ENCODE measurements at regions not wholly inside any gene's neighbourhood (a gene's known extent, or its start where the extent isn't known, plus 50 kb on each side); places are given as distances from the start of the nearest gene placed in this dataset.

DNA sequence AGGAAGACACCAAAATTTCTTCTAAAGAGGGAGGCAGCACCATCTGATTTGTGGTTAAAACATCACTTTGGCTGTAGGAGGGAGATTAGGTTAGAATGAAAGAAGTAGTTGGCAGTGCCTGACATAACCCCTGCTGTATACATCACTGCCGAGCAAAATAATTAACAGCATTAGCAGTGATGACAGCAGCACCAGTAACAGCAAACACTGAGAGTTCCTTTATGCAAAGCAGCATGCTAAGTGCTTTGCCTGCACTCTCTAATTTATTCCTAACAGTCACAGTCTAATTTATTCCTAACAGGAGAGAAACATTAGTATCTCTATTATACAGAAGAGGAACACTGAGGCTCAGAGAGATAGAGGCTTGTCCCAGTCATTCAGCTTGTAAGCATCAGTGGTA, 1469.7 kb downstream of the AACS start:
- no peak for TF ChIP-seq CTCF (conservative IDR thresholded peaks at IDR 0.05; ENCODE audit: low read depth, low read length)
- H3K4me3 ChIP-seq (ENCODE audit: low read depth, low read length) = no peak overlapping the region
- DNase-seq (ENCODE audit: low read depth) = no peak

DNA sequence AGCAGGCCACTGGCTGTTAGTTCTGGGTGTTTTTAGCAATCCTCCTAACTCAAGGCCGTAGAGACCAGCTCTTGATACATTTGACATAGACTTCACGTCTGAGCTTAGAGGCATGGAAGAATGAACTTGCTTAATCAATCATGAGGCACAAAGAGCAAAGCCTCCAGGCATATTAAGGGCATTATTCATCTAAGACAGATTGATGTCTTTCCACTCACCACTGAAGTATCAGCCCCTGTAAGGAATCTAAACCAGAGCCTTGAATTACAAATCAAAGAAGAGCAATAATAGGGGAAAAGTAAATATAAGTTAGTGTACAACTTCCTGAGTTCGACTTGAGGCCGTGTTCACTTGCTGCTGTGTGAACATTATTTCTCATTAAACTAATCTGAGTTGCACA, 1470.7 kb downstream of the AACS start:
- H3K4me3 ChIP-seq (ENCODE audit: low read depth, low read length) = no peak overlapping the region
- no peak for TF ChIP-seq CTCF (conservative IDR thresholded peaks at IDR 0.05; ENCODE audit: low read depth, low read length)
- DNase-seq (ENCODE audit: low read depth) = no peak

GRCh38 chr12:126537961-126538530, 1472.8 kb downstream of the AACS start:
- no peak for TF ChIP-seq CTCF (conservative IDR thresholded peaks at IDR 0.05; ENCODE audit: low read depth, low read length)
- no peak overlapping the region for H3K4me3 ChIP-seq (ENCODE audit: low read depth, low read length)

DNA sequence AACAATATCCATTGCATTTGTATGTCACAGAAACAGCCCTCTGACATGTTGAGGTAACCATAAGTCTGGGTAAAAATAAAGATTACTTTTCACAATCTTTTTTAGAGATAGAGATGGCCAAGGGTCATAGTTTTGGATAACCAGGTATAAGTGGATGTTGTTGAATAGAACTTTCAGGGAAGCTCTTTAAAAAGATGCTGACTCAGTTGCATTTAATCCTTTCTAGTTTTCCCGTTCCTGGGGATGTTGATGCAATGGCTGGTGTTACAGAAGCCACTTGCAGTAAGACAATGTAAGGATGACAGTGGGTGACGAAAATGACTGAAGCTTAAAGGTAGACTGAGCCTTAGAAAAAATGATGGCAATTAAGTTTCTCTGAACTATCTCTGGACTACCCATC, 1473.7 kb downstream of the AACS start:
- DNase-seq (ENCODE audit: low read depth) = no peak
- H3K4me3 ChIP-seq (ENCODE audit: low read depth, low read length) = no peak overlapping the region
- TF ChIP-seq CTCF (conservative IDR thresholded peaks at IDR 0.05; ENCODE audit: low read depth, low read length) = no peak

More at GRCh38 chr12:126537961-126538530, 1472.8 kb downstream of the AACS start:
- no peak for DNase-seq (ENCODE audit: low read depth)

GRCh38 chr12:126545411-126545810, 1480.2 kb downstream of the AACS start:
- H3K4me3 ChIP-seq (ENCODE audit: low read depth, low read length) = no peak overlapping the region
- no peak for TF ChIP-seq CTCF (conservative IDR thresholded peaks at IDR 0.05; ENCODE audit: low read depth, low read length)
- DNase-seq (ENCODE audit: low read depth) = no peak

DNA sequence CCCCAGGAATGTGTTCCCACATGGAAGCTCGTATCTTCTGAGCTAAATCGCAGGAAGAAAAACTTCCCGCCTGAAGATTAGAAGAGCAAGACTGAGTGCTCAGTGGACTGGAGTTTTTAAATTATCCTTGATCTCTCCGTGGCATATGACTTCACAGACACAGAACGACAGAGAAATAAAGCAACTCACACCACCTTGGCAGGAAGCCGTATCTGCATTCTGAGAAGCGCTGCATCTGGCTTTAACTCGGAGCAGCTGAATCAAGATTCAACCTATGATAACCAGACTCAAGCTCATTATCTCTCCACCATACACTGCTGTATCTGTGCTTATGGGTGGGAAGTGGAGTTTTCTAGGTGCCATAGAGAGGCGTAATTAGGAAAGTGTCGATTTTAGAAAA, 1482.7 kb downstream of the AACS start:
- no peak for DNase-seq (ENCODE audit: low read depth)
- no peak for TF ChIP-seq CTCF (conservative IDR thresholded peaks at IDR 0.05; ENCODE audit: low read depth, low read length)

DNA sequence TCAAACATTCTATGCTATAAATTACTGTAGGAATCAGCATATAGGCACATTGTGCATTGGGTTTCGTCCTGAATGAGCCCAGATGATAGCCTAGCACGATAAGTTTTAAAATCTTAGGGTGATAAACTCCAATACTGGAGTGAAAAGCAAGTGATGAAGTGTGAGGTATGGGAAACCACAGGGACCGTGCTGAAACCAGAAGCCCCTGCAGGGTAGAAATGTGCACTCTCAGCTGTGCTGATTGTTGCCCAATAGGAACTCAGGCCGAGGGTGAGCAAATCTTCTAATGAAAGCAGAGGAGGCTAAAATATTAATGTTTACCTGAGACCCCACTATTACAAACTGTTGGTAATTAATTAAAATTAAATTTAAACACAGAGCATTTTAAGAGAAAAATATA, 1486.6 kb downstream of the AACS start:
- DNase-seq (ENCODE audit: low read depth) = no peak
- H3K4me3 ChIP-seq (ENCODE audit: low read depth, low read length) = no peak overlapping the region
- no peak for TF ChIP-seq CTCF (conservative IDR thresholded peaks at IDR 0.05; ENCODE audit: low read depth, low read length)

More for the DNA sequence above, 1482.7 kb downstream of the AACS start:
- no peak overlapping the region for H3K4me3 ChIP-seq (ENCODE audit: low read depth, low read length)
